Heart left ventricle (tissue), 13 donors: ENCODE measurements at regions not wholly inside any gene's neighbourhood (a gene's known extent, or its start where the extent isn't known, plus 50 kb on each side); places are given as distances from the start of the nearest gene placed in this dataset.

Source experiments
- POLR2A ChIP-seq, 2 donors: fragments of 450-650 bp; IDR thresholded peaks; one replicate each; pipeline ENCODE4 v1.6.1; 2017; ENCODE audit warnings: antibody characterized with exemption in 2 of 2, mild to moderate bottlenecking in 2 of 2, moderate library complexity in 2 of 2
- TF ChIP-seq, protein P1 (sequence below), 12 donors: fragments of 200-600 bp; sonication (generic) in 4 of 12; IDR thresholded peaks; one replicate each; pipeline versions ENCODE4 v1.5.0 to v1.8.0; 2018 to 2022; ENCODE audit warnings: antibody characterized with exemption in 12 of 12, mild to moderate bottlenecking in 5 of 12
- donor health status: ischemic (EF 13 %, LVEDD 7.1; RV severe dilation, severe dysfunction).
- donor health status: DM: no; HTN: yes; CAD: no.
- donor health status: DM: no; HTN: no; CAD: no.
- donor health status: ischemic (EF 25% LVEDD 6.9; RV normal size, moderate dysfunction).
- donor health status: ischemic (EF 25% LVEDD 5.7; RV mildly dilated, moderate dysfunction).
- donor health status: ischemic (EF 35%, LVEDD 5.7; RV mildly dilated, moderate dysfunction).
- donor health status: nonischemic (EF 11% LVEDD 7.7; RV severe dilation, severe dysfunction).
- donor health status: DM: yes; HTN: yes; CAD: no.
- donor health status: PGD.
- donor health status: ischemic (EF 29% LVEDD 5.4; RV normal size, mild dysfunction).
- donor health status: nonischemic (EF 23%, LVEDD 6.1; RV moderate dilation, normal function).

DNA sequence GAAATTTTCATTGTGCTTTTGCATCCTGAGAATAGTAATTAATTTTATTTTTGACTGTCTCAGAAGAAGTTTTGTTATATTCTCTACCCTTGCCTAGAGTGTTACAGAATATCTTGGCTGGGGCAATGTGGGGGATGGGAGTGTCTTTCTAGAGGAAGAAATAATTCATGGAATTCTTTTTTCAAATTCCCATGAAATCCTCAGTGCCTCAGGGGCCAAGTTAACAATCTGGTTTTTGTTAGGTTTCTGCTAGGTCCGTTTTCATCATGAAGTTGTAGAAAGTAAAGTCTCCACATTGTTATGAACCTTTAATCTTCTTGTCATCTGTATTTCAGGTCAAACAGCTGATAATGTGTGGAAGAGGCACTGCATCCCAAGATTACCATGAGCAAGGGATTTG lies 145.6 kb upstream of the GYPC start:
- TF ChIP-seq, protein P1, sequence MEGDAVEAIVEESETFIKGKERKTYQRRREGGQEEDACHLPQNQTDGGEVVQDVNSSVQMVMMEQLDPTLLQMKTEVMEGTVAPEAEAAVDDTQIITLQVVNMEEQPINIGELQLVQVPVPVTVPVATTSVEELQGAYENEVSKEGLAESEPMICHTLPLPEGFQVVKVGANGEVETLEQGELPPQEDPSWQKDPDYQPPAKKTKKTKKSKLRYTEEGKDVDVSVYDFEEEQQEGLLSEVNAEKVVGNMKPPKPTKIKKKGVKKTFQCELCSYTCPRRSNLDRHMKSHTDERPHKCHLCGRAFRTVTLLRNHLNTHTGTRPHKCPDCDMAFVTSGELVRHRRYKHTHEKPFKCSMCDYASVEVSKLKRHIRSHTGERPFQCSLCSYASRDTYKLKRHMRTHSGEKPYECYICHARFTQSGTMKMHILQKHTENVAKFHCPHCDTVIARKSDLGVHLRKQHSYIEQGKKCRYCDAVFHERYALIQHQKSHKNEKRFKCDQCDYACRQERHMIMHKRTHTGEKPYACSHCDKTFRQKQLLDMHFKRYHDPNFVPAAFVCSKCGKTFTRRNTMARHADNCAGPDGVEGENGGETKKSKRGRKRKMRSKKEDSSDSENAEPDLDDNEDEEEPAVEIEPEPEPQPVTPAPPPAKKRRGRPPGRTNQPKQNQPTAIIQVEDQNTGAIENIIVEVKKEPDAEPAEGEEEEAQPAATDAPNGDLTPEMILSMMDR (IDR thresholded peaks at IDR 0.05) = no peak
- TF ChIP-seq POLR2A (IDR thresholded peaks at IDR 0.05) = no peak
